Gastrocnemius medialis (tissue), 4 donors: ENCODE measurements at regions not wholly inside any gene's neighbourhood (a gene's known extent, or its start where the extent isn't known, plus 50 kb on each side); places are given as distances from the start of the nearest gene placed in this dataset.

Source experiments
- ATAC-seq, 2 donors: fragments of 150-250 bp; one replicate each; pipeline ENCODE4 v1.9.1; 2016
- DNase-seq, 2 donors: peaks; one replicate each; pipeline ENCODE4 v3.0.0-alpha.2; 2019
- H3K27ac ChIP-seq, 4 donors: fragments of 200-600 bp; sonication (generic); 1 replicate in 1 of 4; 2 replicates in 3 of 4; pipeline ENCODE4 v1.5.1; 2016 to 2018; ENCODE audit warnings: mild to moderate bottlenecking in 2 of 4, moderate library complexity in 1 of 4
- H3K27me3 ChIP-seq, 3 donors: fragments of 200-600 bp; sonication (generic) in 2 of 3; 1 replicate in 1 of 3; 2 replicates in 2 of 3; pipeline versions ENCODE4 v1.5.1 to v1.6.0; 2016 to 2019; ENCODE audit warnings: mild to moderate bottlenecking in 1 of 3, moderate library complexity in 1 of 3
- H3K36me3 ChIP-seq, 2 donors: fragments of 200-600 bp; sonication (generic) in 1 of 2; one replicate each; pipeline ENCODE4 v1.5.1; 2017 to 2018
- H3K4me1 ChIP-seq, 2 donors: fragments of 200-600 bp; sonication (generic) in 1 of 2; one replicate each; pipeline ENCODE4 v1.5.1; 2016 to 2017; ENCODE audit warnings: mild to moderate bottlenecking in 2 of 2
- H3K4me3 ChIP-seq, 4 donors: fragments of 200-600 bp; sonication (generic) in 3 of 4; 1 replicate in 1 of 4; 2 replicates in 3 of 4; pipeline ENCODE4 v1.5.1; 2016 to 2019; ENCODE audit warnings: mild to moderate bottlenecking in 2 of 4
- H3K9me3 ChIP-seq, 3 donors: fragments of 200-600 bp; sonication (generic) in 2 of 3; 1 replicate in 1 of 3; 2 replicates in 2 of 3; pipeline ENCODE4 v1.5.1; 2016 to 2019
- POLR2A ChIP-seq, 2 donors: fragments of 450-650 bp; IDR thresholded peaks; one replicate each; pipeline ENCODE4 v1.6.1; 2017; ENCODE audit warnings: antibody characterized with exemption in 2 of 2, mild to moderate bottlenecking in 2 of 2, moderate library complexity in 2 of 2
- in situ Hi-C, 4 donors: fragments of 200-750 bp; cut with MboI; loops; one replicate each; pipeline versions ENCODE4 v1.15.0 to v1.8.0; 2017; ENCODE audit warnings: low sequenced_read_pairs in 4 of 4
- intact Hi-C: fragments of 100-400 bp; cut with DNase I; formaldehyde crosslinking; loops from one replicate; pipeline ENCODE4 v1.15.1; 2023; ENCODE audit warnings: low total_unique reads
- TF ChIP-seq, protein P1 (sequence below), 5 experiments: fragments of 450-650 bp in 3 of 5; fragments of 200-600 bp in 2 of 5; sonication (generic) in 2 of 5; IDR thresholded peaks in 4 of 5; conservative IDR thresholded peaks in 1 of 5; 1 replicate in 4 of 5; 2 replicates in 1 of 5; pipeline ENCODE4 v1.5.1; 2016 to 2019; ENCODE audit warnings: antibody characterized with exemption in 5 of 5, mild to moderate bottlenecking in 3 of 5, moderate library complexity in 3 of 5

DNA sequence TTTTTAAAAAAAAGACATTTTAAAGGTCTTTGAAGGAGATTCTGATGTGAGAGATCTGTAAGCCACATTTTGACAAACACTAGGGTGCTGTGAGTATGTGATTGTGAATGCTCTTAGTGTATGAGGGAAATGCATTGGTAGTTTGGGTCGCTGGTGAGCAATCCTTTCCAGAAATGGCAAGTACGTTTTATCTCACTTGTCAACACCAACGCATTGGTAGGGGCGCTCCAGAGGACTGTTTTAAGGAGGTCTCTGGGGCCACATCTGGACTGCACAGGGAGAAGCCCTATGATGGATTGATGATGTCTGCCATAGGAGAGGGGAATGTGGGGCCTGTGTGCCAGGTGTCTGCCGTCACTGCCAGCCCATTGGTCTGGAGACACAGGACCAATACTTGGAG lies 522.6 kb downstream of the BNC2 start:
- Histone ChIP-seq H3K27ac (no peak overlapping the region), H3K27me3 (no peaks in the 10 kb centered on the region), H3K36me3 (no peaks in the 10 kb centered on the region), H3K4me1 (no peaks in the 10 kb centered on the region), H3K9me3 (no peaks in the 10 kb centered on the region), H3K4me3 (no peak overlapping the region)
- TF ChIP-seq, protein P1, sequence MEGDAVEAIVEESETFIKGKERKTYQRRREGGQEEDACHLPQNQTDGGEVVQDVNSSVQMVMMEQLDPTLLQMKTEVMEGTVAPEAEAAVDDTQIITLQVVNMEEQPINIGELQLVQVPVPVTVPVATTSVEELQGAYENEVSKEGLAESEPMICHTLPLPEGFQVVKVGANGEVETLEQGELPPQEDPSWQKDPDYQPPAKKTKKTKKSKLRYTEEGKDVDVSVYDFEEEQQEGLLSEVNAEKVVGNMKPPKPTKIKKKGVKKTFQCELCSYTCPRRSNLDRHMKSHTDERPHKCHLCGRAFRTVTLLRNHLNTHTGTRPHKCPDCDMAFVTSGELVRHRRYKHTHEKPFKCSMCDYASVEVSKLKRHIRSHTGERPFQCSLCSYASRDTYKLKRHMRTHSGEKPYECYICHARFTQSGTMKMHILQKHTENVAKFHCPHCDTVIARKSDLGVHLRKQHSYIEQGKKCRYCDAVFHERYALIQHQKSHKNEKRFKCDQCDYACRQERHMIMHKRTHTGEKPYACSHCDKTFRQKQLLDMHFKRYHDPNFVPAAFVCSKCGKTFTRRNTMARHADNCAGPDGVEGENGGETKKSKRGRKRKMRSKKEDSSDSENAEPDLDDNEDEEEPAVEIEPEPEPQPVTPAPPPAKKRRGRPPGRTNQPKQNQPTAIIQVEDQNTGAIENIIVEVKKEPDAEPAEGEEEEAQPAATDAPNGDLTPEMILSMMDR (IDR thresholded peaks at IDR 0.05 in 4 of 5, conservative IDR thresholded peaks at IDR 0.05 in 1 of 5): no peak
- no peak for TF ChIP-seq POLR2A (IDR thresholded peaks at IDR 0.05)
- in situ Hi-C loops: loop anchor here in 1 of 4 donors (25.0 kb wide), 1 partner anchor 364 kb away; no protein-coding TSS in a partner anchor
- intact Hi-C loops: no loop called here
- DNase-seq (no peak), ATAC-seq (no peak)

DNA sequence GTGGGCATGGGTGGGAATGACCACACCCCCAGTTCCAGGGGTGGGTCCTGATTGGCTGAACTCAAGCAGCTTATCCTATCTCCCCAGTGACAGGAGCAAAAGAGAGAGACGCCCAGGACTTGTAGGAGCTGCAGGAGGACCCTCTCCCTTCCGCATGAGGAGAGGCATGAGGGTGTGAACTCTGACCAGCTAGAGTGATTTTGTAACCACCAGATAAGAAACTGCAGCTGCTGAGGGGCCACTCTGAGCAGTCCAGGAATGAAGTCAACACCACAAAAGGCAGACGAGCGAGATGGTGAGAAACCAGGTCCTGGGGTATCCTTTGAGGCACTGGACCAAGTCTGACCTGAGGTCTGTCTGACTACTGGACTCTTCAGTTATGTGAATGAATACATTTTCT lies 521.9 kb downstream of the BNC2 start:
- no peak for ATAC-seq
- Histone ChIP-seq H3K9me3 (no peaks in the 10 kb centered on the region), H3K36me3 (no peaks in the 10 kb centered on the region), H3K27me3 (no peaks in the 10 kb centered on the region), H3K4me1 (no peaks in the 10 kb centered on the region), H3K27ac (no peak overlapping the region), H3K4me3 (no peak overlapping the region)
- in situ Hi-C loops: loop anchor here in 1 of 4 donors (25.0 kb wide), 1 partner anchor 364 kb away; no protein-coding TSS in a partner anchor
- intact Hi-C loops: no loop called here
- no peak for TF ChIP-seq POLR2A (IDR thresholded peaks at IDR 0.05)
- TF ChIP-seq, protein P1 (IDR thresholded peaks at IDR 0.05 in 4 of 5, conservative IDR thresholded peaks at IDR 0.05 in 1 of 5): no peak
- no peak for DNase-seq

DNA sequence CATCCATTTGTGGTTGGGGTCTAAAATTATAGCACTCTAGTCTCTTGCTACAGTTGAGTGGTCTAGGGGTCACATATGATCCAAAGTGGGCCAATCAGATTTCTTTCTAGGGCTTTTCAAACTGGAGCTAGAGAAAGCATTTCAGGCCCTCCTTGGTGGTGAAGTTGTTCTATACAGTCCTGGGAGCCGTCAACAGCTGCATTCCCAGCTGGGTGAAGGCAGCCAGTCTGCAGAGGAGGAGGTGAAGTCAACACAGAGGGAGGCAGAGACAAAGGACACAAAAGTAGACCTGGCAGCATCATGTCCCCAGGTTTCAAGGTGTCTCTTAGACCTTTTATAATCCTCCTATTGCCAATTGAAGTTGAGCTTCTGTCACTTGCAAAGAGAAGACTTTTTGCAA lies 518.2 kb downstream of the BNC2 start:
- H3K27me3 ChIP-seq: no peaks in the 10 kb centered on the region
- H3K36me3 ChIP-seq: no peaks in the 10 kb centered on the region
- ATAC-seq: no peak
- intact Hi-C loops: no loop called here
- DNase-seq: no peak
- TF ChIP-seq, protein P1 (IDR thresholded peaks at IDR 0.05 in 4 of 5, conservative IDR thresholded peaks at IDR 0.05 in 1 of 5): no peak
- no peak for TF ChIP-seq POLR2A (IDR thresholded peaks at IDR 0.05)
- H3K4me1 ChIP-seq: no peaks in the 10 kb centered on the region
- H3K27ac ChIP-seq: no peak overlapping the region
- in situ Hi-C loops: no loop called here
- no peak overlapping the region for H3K4me3 ChIP-seq
- H3K9me3 ChIP-seq: no peaks in the 10 kb centered on the region

DNA sequence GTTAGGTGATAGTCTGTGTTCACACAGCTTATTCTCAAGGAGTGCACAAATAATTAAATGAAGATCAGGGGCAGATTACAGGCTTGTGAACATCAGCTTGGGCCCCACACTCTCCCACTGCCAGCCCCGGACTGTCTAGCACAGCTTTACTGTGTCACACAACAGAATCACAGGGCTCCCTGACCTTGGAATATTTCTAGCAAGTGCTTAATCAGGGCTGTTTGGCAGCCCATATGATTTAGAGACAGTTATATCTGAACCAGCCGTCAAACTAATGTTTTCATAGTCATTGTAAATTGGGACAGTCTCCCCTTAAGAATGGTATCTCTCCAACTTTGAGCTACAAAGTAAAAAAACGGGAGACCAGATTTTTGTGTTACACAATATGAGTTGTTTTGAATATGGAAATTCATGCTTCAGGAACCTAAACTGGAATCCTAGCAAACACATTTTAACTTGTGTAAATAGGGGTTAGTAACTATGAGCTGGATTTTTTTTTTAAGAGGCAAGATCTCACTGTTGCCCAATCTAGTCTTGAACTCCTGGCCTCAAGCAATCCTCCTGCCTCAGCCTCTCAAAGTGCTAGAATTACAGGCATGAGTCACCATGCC lies 517.6 kb downstream of the BNC2 start:
- H3K4me3 ChIP-seq: no peak overlapping the region
- intact Hi-C loops (no loop called here), in situ Hi-C loops (no loop called here)
- no peaks in the 10 kb centered on the region for H3K36me3 ChIP-seq
- TF ChIP-seq, protein P1 (IDR thresholded peaks at IDR 0.05 in 4 of 5, conservative IDR thresholded peaks at IDR 0.05 in 1 of 5): no peak
- TF ChIP-seq POLR2A (IDR thresholded peaks at IDR 0.05): no peak
- no peak for DNase-seq
- H3K27me3 ChIP-seq: no peaks in the 10 kb centered on the region
- no peak overlapping the region for H3K27ac ChIP-seq
- no peaks in the 10 kb centered on the region for H3K4me1 ChIP-seq
- no peak for ATAC-seq
- no peaks in the 10 kb centered on the region for H3K9me3 ChIP-seq
